IPS-NIHi7 (cell line): ENCODE measurements at regions not wholly inside any gene's neighbourhood (a gene's known extent, or its start where the extent isn't known, plus 50 kb on each side); places are given as distances from the start of the nearest gene placed in this dataset.
"Not testable (repeated sequence)": the region's sequence is repeated elsewhere in the genome, so short reads cannot be mapped to it uniquely, and the experiment has no call there.

Source experiments
- DNase-seq: peaks from one replicate; pipeline ENCODE4 v3.0.0; 2012; ENCODE audit warnings: mixed read lengths; ENCODE audit errors: extremely low spot score

GRCh38 chr6:134821928-134822864, 127.7 kb downstream of the ALDH8A1 start:
- DNase-seq: no peak

GRCh38 chr6:134821397-134821796, 128.5 kb downstream of the ALDH8A1 start:
- no peak for DNase-seq

GRCh38 chr6:134819863-134820800, 129.8 kb downstream of the ALDH8A1 start:
- no peak for DNase-seq

- DNase-seq: no peak
Observed at GRCh38 chr6:134819236-134819635, 130.7 kb downstream of the ALDH8A1 start.

GRCh38 chr6:134817448-134817847, 132.5 kb downstream of the ALDH8A1 start:
- DNase-seq: no peak

- DNase-seq: no peak
Observed at GRCh38 chr6:134816780-134817179, 133.1 kb downstream of the ALDH8A1 start.

- DNase-seq: no peak
Observed at GRCh38 chr6:134816300-134816699, 133.6 kb downstream of the ALDH8A1 start.

- DNase-seq: no peak
Observed at GRCh38 chr6:134814076-134814695, 135.7 kb downstream of the ALDH8A1 start.

GRCh38 chr6:134813146-134813545, 136.8 kb downstream of the ALDH8A1 start:
- no peak for DNase-seq

- no peak for DNase-seq
Observed at GRCh38 chr6:134810402-134810801, 139.5 kb downstream of the ALDH8A1 start.

- DNase-seq: no peak
Observed at GRCh38 chr6:134809130-134809529, 140.8 kb downstream of the ALDH8A1 start.

GRCh38 chr6:134806180-134806798, 143.6 kb downstream of the ALDH8A1 start:
- no peak for DNase-seq

GRCh38 chr6:134805168-134805567, 144.7 kb downstream of the ALDH8A1 start:
- no peak for DNase-seq

- DNase-seq: not testable (repeated sequence)
Observed at GRCh38 chr6:134804311-134804710, 145.6 kb downstream of the ALDH8A1 start.

GRCh38 chr6:134802426-134803058, 147.4 kb downstream of the ALDH8A1 start:
- DNase-seq: no peak

- DNase-seq: no peak
Observed at GRCh38 chr6:134797400-134798113, 152.3 kb downstream of the ALDH8A1 start.

- no peak for DNase-seq
Observed at GRCh38 chr6:134795691-134796090, 154.2 kb downstream of the ALDH8A1 start.

- DNase-seq: peak; percentile 22
Observed at GRCh38 chr6:134795001-134795400, 154.9 kb downstream of the ALDH8A1 start.

- not testable (repeated sequence) for DNase-seq
Observed at GRCh38 chr6:134791243-134791843, 158.6 kb downstream of the ALDH8A1 start.
